IMR-90 (cell line): ENCODE measurements at regions not wholly inside any gene's neighbourhood (a gene's known extent, or its start where the extent isn't known, plus 50 kb on each side); places are given as distances from the start of the nearest gene placed in this dataset.

Experiments
- ATAC-seq: fragments of 200-7000 bp; cut with Tn5 transposase; 2 replicates; pipeline ENCODE4 v1.9.1; 2020; ENCODE audit warnings: low read depth, mild to moderate bottlenecking, moderate library complexity
- BruUV-seq: library from RNA; stranded (reverse); fragments of 400-500 nt; replicated peaks from 2 replicates; lab custom pipeline; 2021; lab: Mats Ljungman, UMichigan
- CTCF ChIA-PET: fragments of 300-600 bp; formaldehyde crosslinking; extraction: SDS; loops from one replicate; lab custom pipeline; 2021; ENCODE audit warnings: antibody characterized with exemption; lab: Yijun Ruan, JAX
- POLR2A ChIA-PET: fragments of 300-600 bp; sonication (Branson Sonifier 250); formaldehyde crosslinking; loops from one replicate; lab custom pipeline; 2022; ENCODE audit warnings: antibody characterized with exemption; ENCODE audit not compliant: unreplicated experiment; lab: Charles Lee
- DNase-seq: peaks from one replicate; pipeline ENCODE4 v3.0.0; 2013
- H2AFZ ChIP-seq: replicated peaks from 2 replicates; pipeline ENCODE3; 2013; ENCODE audit warnings: low read length, mild to moderate bottlenecking; ENCODE audit not compliant: poor library complexity
- H2AK5ac ChIP-seq: 2 replicates; pipeline ENCODE4 v1.6.1; 2013; ENCODE audit warnings: low read depth, low read length, inconsistent platforms
- H2AK9ac ChIP-seq: replicated peaks from 2 replicates; pipeline ENCODE3; 2013; ENCODE audit warnings: mild to moderate bottlenecking, low read depth, low read length, moderate library complexity; ENCODE audit not compliant: poor library complexity
- H2BK120ac ChIP-seq: 2 replicates; pipeline ENCODE4 v1.6.1; 2013; ENCODE audit warnings: low read depth, low read length, inconsistent platforms
- H2BK15ac ChIP-seq: 3 replicates; pipeline ENCODE4 v1.6.1; 2013; ENCODE audit warnings: low read depth, low read length, inconsistent platforms
- H2BK20ac ChIP-seq: 2 replicates; pipeline ENCODE4 v1.6.1; 2013; ENCODE audit warnings: low read depth, mild to moderate bottlenecking, inconsistent platforms, low read length, moderate library complexity
- H2BK5ac ChIP-seq: 2 replicates; pipeline ENCODE4 v1.6.1; 2013; ENCODE audit warnings: mild to moderate bottlenecking, low read depth, low read length, inconsistent platforms; ENCODE audit not compliant: poor library complexity, severe bottlenecking
- H3K14ac ChIP-seq: replicated peaks from 2 replicates; pipeline ENCODE4 v1.6.1; 2013; ENCODE audit warnings: low read depth, low read length, inconsistent platforms
- H3K18ac ChIP-seq: 2 replicates; pipeline ENCODE4 v1.6.1; 2013; ENCODE audit warnings: low read depth, low read length, control low read depth
- H3K23ac ChIP-seq: 2 replicates; pipeline ENCODE4 v1.6.1; 2013; ENCODE audit warnings: low read depth, low read length, inconsistent platforms
- H3K27ac ChIP-seq: 2 replicates; pipeline ENCODE4 v1.5.1; 2013; ENCODE audit warnings: mild to moderate bottlenecking, control low read depth, low read length; ENCODE audit not compliant: insufficient read depth
- H3K27me3 ChIP-seq: 2 replicates; pipeline ENCODE4 v1.6.1; 2013; ENCODE audit warnings: low read length; ENCODE audit not compliant: control insufficient read depth, insufficient read depth
- H3K36me3 ChIP-seq: 2 replicates; pipeline ENCODE4 v1.6.1; 2013; ENCODE audit warnings: low read length, mixed read lengths; ENCODE audit not compliant: control insufficient read depth, insufficient read depth
- H3K4ac ChIP-seq: 2 replicates; pipeline ENCODE4 v1.6.1; 2013; ENCODE audit warnings: low read depth, low read length, inconsistent platforms
- H3K4me1 ChIP-seq: 2 replicates; pipeline ENCODE4 v1.6.1; 2013; ENCODE audit warnings: low read length, mixed read lengths; ENCODE audit not compliant: control insufficient read depth, insufficient read depth
- H3K4me2 ChIP-seq: 2 replicates; pipeline ENCODE4 v1.6.1; 2013; ENCODE audit warnings: low read depth, mild to moderate bottlenecking, control low read depth, low read length, moderate library complexity
- H3K4me3 ChIP-seq: 2 replicates; pipeline ENCODE4 v1.5.1; 2013; ENCODE audit warnings: low read depth, mild to moderate bottlenecking, control low read depth, low read length, moderate library complexity; ENCODE audit not compliant: insufficient read depth
- H3K56ac ChIP-seq: 2 replicates; pipeline ENCODE4 v1.6.1; 2013; ENCODE audit warnings: low read length, inconsistent platforms; ENCODE audit not compliant: insufficient read depth; ENCODE audit errors: extremely low read depth
- H3K79me1 ChIP-seq, 2 experiments: 2 replicates each; pipeline ENCODE4 v1.6.1; 2013; ENCODE audit warnings: low read length in 2 of 2, inconsistent platforms in 1 of 2, low read depth in 1 of 2
- H3K9ac ChIP-seq: 2 replicates; pipeline ENCODE4 v1.6.1; 2013; ENCODE audit warnings: low read depth, low read length, control low read depth
- H3K9me1 ChIP-seq: 2 replicates; pipeline ENCODE4 v1.6.1; 2013; ENCODE audit warnings: low read length, inconsistent platforms; ENCODE audit not compliant: insufficient read depth
- H3K9me3 ChIP-seq: 2 replicates; pipeline ENCODE4 v1.6.1; 2013; ENCODE audit warnings: low read length; ENCODE audit not compliant: control insufficient read depth, insufficient read depth
- H4K20me1 ChIP-seq: 2 replicates; pipeline ENCODE4 v1.6.1; 2013; ENCODE audit warnings: low read length, inconsistent platforms; ENCODE audit not compliant: insufficient read depth
- H4K5ac ChIP-seq: 2 replicates; pipeline ENCODE4 v1.6.1; 2013; ENCODE audit warnings: mild to moderate bottlenecking, low read depth, low read length, control low read depth
- H4K8ac ChIP-seq, 2 experiments: 2 replicates each; pipeline ENCODE4 v1.6.1; 2013; ENCODE audit warnings: low read depth in 2 of 2, low read length in 2 of 2, control low read depth in 1 of 2, inconsistent platforms in 1 of 2
- H4K91ac ChIP-seq: 2 replicates; pipeline ENCODE4 v1.6.1; 2013; ENCODE audit warnings: low read depth, low read length, inconsistent platforms; ENCODE audit not compliant: insufficient read depth
- BHLHE40 ChIP-seq: fragments of 150-350 bp; IDR thresholded peaks from 2 replicates; pipeline ENCODE4 v1.6.1; 2016; ENCODE audit warnings: mild to moderate bottlenecking, low read depth, low read length
- CEBPB ChIP-seq: IDR thresholded peaks from 2 replicates; pipeline ENCODE4 v1.6.1; 2012; ENCODE audit warnings: low read depth, low read length, improper control_type of control experiment
- MAFK ChIP-seq: IDR thresholded peaks from 2 replicates; pipeline ENCODE4 v1.6.1; 2012; ENCODE audit warnings: low read depth, low read length, improper control_type of control experiment
- POLR2A ChIP-seq: IDR thresholded peaks from 2 replicates; pipeline ENCODE4 v1.6.1; 2012; ENCODE audit warnings: mild to moderate bottlenecking, low read depth, low read length
- RCOR1 ChIP-seq: IDR thresholded peaks from 2 replicates; pipeline ENCODE4 v1.6.1; 2012; ENCODE audit warnings: mild to moderate bottlenecking, low read length, improper control_type of control experiment; ENCODE audit not compliant: insufficient replicate concordance
- RFX5 ChIP-seq: IDR thresholded peaks from 2 replicates; pipeline ENCODE4 v1.8.0; 2012; ENCODE audit warnings: low read depth, mild to moderate bottlenecking, low read length, moderate library complexity
- SMC3 ChIP-seq: fragments of 150-350 bp; IDR thresholded peaks from 2 replicates; pipeline ENCODE4 v1.6.1; 2016; ENCODE audit warnings: low read depth, mild to moderate bottlenecking, antibody characterized with exemption, low read length, moderate library complexity
- WGBS, 2 experiments: methylation state at CpG; one replicate each; pipeline versions ENCODE4 v1.1.5 to v1.1.7; 2013; ENCODE audit warnings: missing lambda C conversion rate in 2 of 2; ENCODE audit not compliant: insufficient read length in 1 of 2; ENCODE audit errors: extremely low coverage in 2 of 2; 5-methylcytosine and 5-hydroxymethylcytosine counted together
- dilution Hi-C: fragments of 300-500 bp; cut with HindIII; formaldehyde crosslinking; loops from one replicate; pipeline ENCODE4 v1.14.3; 2018; ENCODE audit warnings: low sequenced_read_pairs; ENCODE audit not compliant: unreplicated experiment
- in situ Hi-C: fragments of 300-500 bp; cut with MboI; formaldehyde crosslinking; loops from 3 replicates; pipeline ENCODE4 v1.14.3; 2019; ENCODE audit warnings: low sequenced_read_pairs, inconsistent platforms, mixed read lengths
- intact Hi-C: fragments of 100-400 bp; cut with micrococcal nuclease; formaldehyde crosslinking; loops from 2 replicates; pipeline ENCODE4 v1.10.0; 2022
- TF ChIP-seq, protein P1 (sequence below): fragments of 150-350 bp; IDR thresholded peaks from 2 replicates; pipeline ENCODE4 v1.6.1; 2017; ENCODE audit warnings: mild to moderate bottlenecking, antibody characterized with exemption, low read length, low read depth

- H3K27me3 ChIP-seq = no peaks in the 10 kb centered on the region
- no peaks in the 10 kb centered on the region for H3K36me3 ChIP-seq
- no peak overlapping the region for H2AK5ac ChIP-seq
- no peak overlapping the region for H3K18ac ChIP-seq
- in situ Hi-C loops (no loop called here), dilution Hi-C loops (no loop called here), intact Hi-C loops (no loop called here)
- H2AK9ac ChIP-seq = no peak overlapping the region
- no peaks in the 10 kb centered on the region for H4K20me1 ChIP-seq
- H3K23ac ChIP-seq = no peak overlapping the region
- H3K4ac ChIP-seq = no peak overlapping the region
- TF ChIP-seq CEBPB (no peak), RFX5 (no peak), SMC3 (no peak), RCOR1 (no peak), BHLHE40 (no peak), POLR2A (no peak), MAFK (no peak)
- TF ChIP-seq, protein P1, sequence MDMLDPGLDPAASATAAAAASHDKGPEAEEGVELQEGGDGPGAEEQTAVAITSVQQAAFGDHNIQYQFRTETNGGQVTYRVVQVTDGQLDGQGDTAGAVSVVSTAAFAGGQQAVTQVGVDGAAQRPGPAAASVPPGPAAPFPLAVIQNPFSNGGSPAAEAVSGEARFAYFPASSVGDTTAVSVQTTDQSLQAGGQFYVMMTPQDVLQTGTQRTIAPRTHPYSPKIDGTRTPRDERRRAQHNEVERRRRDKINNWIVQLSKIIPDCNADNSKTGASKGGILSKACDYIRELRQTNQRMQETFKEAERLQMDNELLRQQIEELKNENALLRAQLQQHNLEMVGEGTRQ = no peak
- no peaks in the 10 kb centered on the region for H3K4me1 ChIP-seq
- POLR2A ChIA-PET = no interaction called here
- DNase-seq (no peak), ATAC-seq (no peak)
- H2BK20ac ChIP-seq = no peak overlapping the region
- no peak overlapping the region for H3K4me3 ChIP-seq
- H3K27ac ChIP-seq = no peak overlapping the region
- H2AFZ ChIP-seq = no peak overlapping the region
- no peak overlapping the region for H3K9ac ChIP-seq
- no peaks in the 10 kb centered on the region for H3K79me1 ChIP-seq
- CTCF ChIA-PET = no interaction called here
- no peak overlapping the region for H2BK120ac ChIP-seq
- no peak overlapping the region for H2BK5ac ChIP-seq
- no peak overlapping the region for H2BK15ac ChIP-seq
- no peak overlapping the region for H4K8ac ChIP-seq
- peaks cover 6% of the 10 kb centered on the region; the same call in 1 of the 2 replicates for H3K9me3 ChIP-seq
- H3K4me2 ChIP-seq = no peak overlapping the region
- H4K5ac ChIP-seq = no peak overlapping the region
- no peak overlapping the region for H3K14ac ChIP-seq
- WGBS, 2 experiments = 41% methylated on average over 2 of the region's 2 CpGs; no CpG with 5 or more reads in 1 of the 2 experiments
- no peaks in the 10 kb centered on the region for H3K9me1 ChIP-seq
- H3K56ac ChIP-seq = no peak overlapping the region
- no peak overlapping the region for H4K91ac ChIP-seq
- no TSS peak for BruUV-seq
These were observed 599.9 kb upstream of the IGFBP7 start for GRCh38 chr4:57710053-57710452.
